ENCODE measurements at regions not wholly inside any gene's neighbourhood (a gene's known extent, or its start where the extent isn't known, plus 50 kb on each side); places are given as distances from the start of the nearest gene placed in this dataset.
A peak's percentile ranks its signal among the peaks of the same experiment; 100 is the strongest.

GRCh38 chr15:29208836-29209235 lies 60.8 kb downstream of the NSMCE3 start:
- no peaks in the 10 kb centered on the region for H3K27me3 ChIP-seq (ENCODE audit: control insufficient read depth in 1 of 2, insufficient read depth in 2 of 2, low read length in 1 of 2)
- no peak for DNase-seq
- ATAC-seq (ENCODE audit: low FRiP score) = no peak
- intact Hi-C loops (cut with DNase I) = no loop called here
- H3K9me3 ChIP-seq (ENCODE audit: control insufficient read depth, low read length) = peaks cover 1% of the 10 kb centered on the region
- H3K4me3 ChIP-seq (ENCODE audit: low read length in 2 of 2) = no peak overlapping the region
- no peaks in the 10 kb centered on the region for H3K4me1 ChIP-seq (ENCODE audit: control insufficient read depth in 1 of 2, insufficient read depth in 2 of 2, low read length in 2 of 2)
- WGBS, 2 donors = 75 to 81% methylated on average over 4 of the region's 4 CpGs
- H3K27ac ChIP-seq (ENCODE audit: low read depth in 1 of 2, low read length in 2 of 2) = no peak overlapping the region
- H3K36me3 ChIP-seq (ENCODE audit: control insufficient read depth in 1 of 2, insufficient read depth in 2 of 2, low read length in 1 of 2) = no peaks in the 10 kb centered on the region

- no peak for DNase-seq
- no peak for ATAC-seq (ENCODE audit: low FRiP score)
- WGBS, 2 donors = 23 to 24% methylated on average over 5 of the region's 5 CpGs
- intact Hi-C loops (cut with DNase I) = no loop called here
- H3K4me3 ChIP-seq (ENCODE audit: low read length in 2 of 2) = no peak overlapping the region
- no peak overlapping the region for H3K27ac ChIP-seq (ENCODE audit: low read depth in 1 of 2, low read length in 2 of 2)
- H3K36me3 ChIP-seq (ENCODE audit: control insufficient read depth in 1 of 2, insufficient read depth in 2 of 2, low read length in 1 of 2) = no peaks in the 10 kb centered on the region
- no peaks in the 10 kb centered on the region for H3K4me1 ChIP-seq (ENCODE audit: control insufficient read depth in 1 of 2, insufficient read depth in 2 of 2, low read length in 2 of 2)
- peaks cover 1% of the 10 kb centered on the region for H3K9me3 ChIP-seq (ENCODE audit: control insufficient read depth, low read length)
- H3K27me3 ChIP-seq (ENCODE audit: control insufficient read depth in 1 of 2, insufficient read depth in 2 of 2, low read length in 1 of 2) = no peaks in the 10 kb centered on the region
Measured at GRCh38 chr15:29208352-29208751, 61.3 kb downstream of the NSMCE3 start.

- WGBS, 2 donors = 73 to 76% methylated on average over 5 of the region's 5 CpGs
- no peak for DNase-seq
Measured at GRCh38 chr15:29207758-29208108, 61.9 kb downstream of the NSMCE3 start.

GRCh38 chr15:29207027-29207757 lies 62.4 kb downstream of the NSMCE3 start:
- H3K4me3 ChIP-seq (ENCODE audit: low read length in 2 of 2) = no peak overlapping the region
- H3K4me1 ChIP-seq (ENCODE audit: control insufficient read depth in 1 of 2, insufficient read depth in 2 of 2, low read length in 2 of 2) = no peaks in the 10 kb centered on the region
- DNase-seq (no peak), ATAC-seq (ENCODE audit: low FRiP score) (no peak)
- H3K36me3 ChIP-seq (ENCODE audit: control insufficient read depth in 1 of 2, insufficient read depth in 2 of 2, low read length in 1 of 2) = no peaks in the 10 kb centered on the region
- H3K27me3 ChIP-seq (ENCODE audit: control insufficient read depth in 1 of 2, insufficient read depth in 2 of 2, low read length in 1 of 2) = no peaks in the 10 kb centered on the region
- intact Hi-C loops (cut with DNase I) = no loop called here
- H3K27ac ChIP-seq (ENCODE audit: low read depth in 1 of 2, low read length in 2 of 2) = no peak overlapping the region
- WGBS, 2 donors = 89 to 92% methylated on average over 23 of the region's 23 CpGs
- H3K9me3 ChIP-seq (ENCODE audit: control insufficient read depth, low read length) = peaks cover 1% of the 10 kb centered on the region

More at GRCh38 chr15:29207758-29208108, 61.9 kb downstream of the NSMCE3 start:
- Histone ChIP-seq H3K36me3 (ENCODE audit: control insufficient read depth in 1 of 2, insufficient read depth in 2 of 2, low read length in 1 of 2) (no peaks in the 10 kb centered on the region), H3K27me3 (ENCODE audit: control insufficient read depth in 1 of 2, insufficient read depth in 2 of 2, low read length in 1 of 2) (no peaks in the 10 kb centered on the region), H3K4me3 (ENCODE audit: low read length in 2 of 2) (no peak overlapping the region), H3K9me3 (ENCODE audit: control insufficient read depth, low read length) (peaks cover 1% of the 10 kb centered on the region), H3K27ac (ENCODE audit: low read depth in 1 of 2, low read length in 2 of 2) (no peak overlapping the region), H3K4me1 (ENCODE audit: control insufficient read depth in 1 of 2, insufficient read depth in 2 of 2, low read length in 2 of 2) (no peaks in the 10 kb centered on the region)
- ATAC-seq (ENCODE audit: low FRiP score) = no peak
- intact Hi-C loops (cut with DNase I) = no loop called here

GRCh38 chr15:29205186-29205585 lies 64.4 kb downstream of the NSMCE3 start:
- ATAC-seq (ENCODE audit: low FRiP score) (no peak), DNase-seq (no peak)
- Histone ChIP-seq H3K4me3 (ENCODE audit: low read length in 2 of 2) (no peak overlapping the region), H3K4me1 (ENCODE audit: control insufficient read depth in 1 of 2, insufficient read depth in 2 of 2, low read length in 2 of 2) (no peaks in the 10 kb centered on the region), H3K36me3 (ENCODE audit: control insufficient read depth in 1 of 2, insufficient read depth in 2 of 2, low read length in 1 of 2) (no peaks in the 10 kb centered on the region), H3K27ac (ENCODE audit: low read depth in 1 of 2, low read length in 2 of 2) (no peak overlapping the region), H3K27me3 (ENCODE audit: control insufficient read depth in 1 of 2, insufficient read depth in 2 of 2, low read length in 1 of 2) (no peaks in the 10 kb centered on the region), H3K9me3 (ENCODE audit: control insufficient read depth, low read length) (peaks cover 1% of the 10 kb centered on the region)
- WGBS, 2 donors = 56 to 68% methylated on average over 2 of the region's 2 CpGs
- intact Hi-C loops (cut with DNase I) = no loop called here

GRCh38 chr15:29204369-29204755 lies 65.3 kb downstream of the NSMCE3 start:
- H3K27ac ChIP-seq (ENCODE audit: low read depth in 1 of 2, low read length in 2 of 2) = no peak overlapping the region
- no peaks in the 10 kb centered on the region for H3K4me1 ChIP-seq (ENCODE audit: control insufficient read depth in 1 of 2, insufficient read depth in 2 of 2, low read length in 2 of 2)
- H3K36me3 ChIP-seq (ENCODE audit: control insufficient read depth in 1 of 2, insufficient read depth in 2 of 2, low read length in 1 of 2) = no peaks in the 10 kb centered on the region
- peaks cover 1% of the 10 kb centered on the region for H3K9me3 ChIP-seq (ENCODE audit: control insufficient read depth, low read length)
- intact Hi-C loops (cut with DNase I) = no loop called here
- no peaks in the 10 kb centered on the region for H3K27me3 ChIP-seq (ENCODE audit: control insufficient read depth in 1 of 2, insufficient read depth in 2 of 2, low read length in 1 of 2)
- DNase-seq = no peak
- WGBS, 2 donors = 16 to 43% methylated on average over 7 of the region's 7 CpGs
- no peak overlapping the region for H3K4me3 ChIP-seq (ENCODE audit: low read length in 2 of 2)
- ATAC-seq (ENCODE audit: low FRiP score) = no peak

- Histone ChIP-seq H3K36me3 (ENCODE audit: control insufficient read depth in 1 of 2, insufficient read depth in 2 of 2, low read length in 1 of 2) (no peaks in the 10 kb centered on the region), H3K9me3 (ENCODE audit: control insufficient read depth, low read length) (no peaks in the 10 kb centered on the region), H3K4me1 (ENCODE audit: control insufficient read depth in 1 of 2, insufficient read depth in 2 of 2, low read length in 2 of 2) (no peaks in the 10 kb centered on the region), H3K4me3 (ENCODE audit: low read length in 2 of 2) (no peak overlapping the region), H3K27ac (ENCODE audit: low read depth in 1 of 2, low read length in 2 of 2) (no peak overlapping the region), H3K27me3 (ENCODE audit: control insufficient read depth in 1 of 2, insufficient read depth in 2 of 2, low read length in 1 of 2) (no peaks in the 10 kb centered on the region)
- intact Hi-C loops (cut with DNase I) = no loop called here
- 8 to 30% methylated on average over 8 of the region's 8 CpGs for WGBS, 2 donors
- DNase-seq (no peak), ATAC-seq (ENCODE audit: low FRiP score) (no peak)
Measured at GRCh38 chr15:29203718-29204368, 65.8 kb downstream of the NSMCE3 start.

GRCh38 chr15:29196722-29197121 lies 72.9 kb downstream of the NSMCE3 start:
- Histone ChIP-seq H3K27ac (ENCODE audit: low read depth in 1 of 2, low read length in 2 of 2) (no peak overlapping the region), H3K36me3 (ENCODE audit: control insufficient read depth in 1 of 2, insufficient read depth in 2 of 2, low read length in 1 of 2) (no peaks in the 10 kb centered on the region), H3K4me1 (ENCODE audit: control insufficient read depth in 1 of 2, insufficient read depth in 2 of 2, low read length in 2 of 2) (no peaks in the 10 kb centered on the region), H3K27me3 (ENCODE audit: control insufficient read depth in 1 of 2, insufficient read depth in 2 of 2, low read length in 1 of 2) (no peaks in the 10 kb centered on the region), H3K9me3 (ENCODE audit: control insufficient read depth, low read length) (no peaks in the 10 kb centered on the region), H3K4me3 (ENCODE audit: low read length in 2 of 2) (no peak overlapping the region)
- intact Hi-C loops (cut with DNase I) = no loop called here
- 80 to 83% methylated on average over 3 of the region's 3 CpGs for WGBS, 2 donors
- DNase-seq = no peak
- no peak for ATAC-seq (ENCODE audit: low FRiP score)

- H3K4me1 ChIP-seq (ENCODE audit: control insufficient read depth in 1 of 2, insufficient read depth in 2 of 2, low read length in 2 of 2) = no peaks in the 10 kb centered on the region
- ATAC-seq (ENCODE audit: low FRiP score) (no peak), DNase-seq (peak in 1 of 2 donors; percentile 42)
- H3K9me3 ChIP-seq (ENCODE audit: control insufficient read depth, low read length) = no peaks in the 10 kb centered on the region
- no peak overlapping the region for H3K4me3 ChIP-seq (ENCODE audit: low read length in 2 of 2)
- intact Hi-C loops (cut with DNase I) = no loop called here
- no peaks in the 10 kb centered on the region for H3K27me3 ChIP-seq (ENCODE audit: control insufficient read depth in 1 of 2, insufficient read depth in 2 of 2, low read length in 1 of 2)
- H3K36me3 ChIP-seq (ENCODE audit: control insufficient read depth in 1 of 2, insufficient read depth in 2 of 2, low read length in 1 of 2) = no peaks in the 10 kb centered on the region
- 32 to 36% methylated on average over 14 of the region's 14 CpGs for WGBS, 2 donors
- H3K27ac ChIP-seq (ENCODE audit: low read depth in 1 of 2, low read length in 2 of 2) = no peak overlapping the region
Measured at GRCh38 chr15:29196290-29196689, 73.3 kb downstream of the NSMCE3 start.

All from aorta (tissue), 5 donors.